ENCODE measurements at regions not wholly inside any gene's neighbourhood (a gene's known extent, or its start where the extent isn't known, plus 50 kb on each side); places are given as distances from the start of the nearest gene placed in this dataset.

GRCh38 chr6:3551716-3552511 is 95.1 kb upstream of the SLC22A23 start:
- TF ChIP-seq CTCF (IDR thresholded peaks at IDR 0.05) (no peak), POLR2A (IDR thresholded peaks at IDR 0.05) (no peak), POLR2AphosphoS5 (IDR thresholded peaks at IDR 0.05) (no peak), EP300 (IDR thresholded peaks at IDR 0.05) (no peak)
